Mesenchymal stem cell (in vitro differentiated cells and primary cell): ENCODE measurements at regions not wholly inside any gene's neighbourhood (a gene's known extent, or its start where the extent isn't known, plus 50 kb on each side); places are given as distances from the start of the nearest gene placed in this dataset.

ENCODE experiments used
- DNase-seq: peaks from one replicate; pipeline ENCODE4 v3.0.0-alpha.2; 2013
- H2AFZ ChIP-seq: one replicate; pipeline ENCODE4 v1.6.1; 2013; ENCODE audit warnings: low read depth, mild to moderate bottlenecking, control low read depth, inconsistent platforms, low read length, moderate library complexity
- H2AK5ac ChIP-seq: 2 replicates; pipeline ENCODE4 v1.6.1; 2013; ENCODE audit warnings: low read length, moderate library complexity, mild to moderate bottlenecking, inconsistent platforms; ENCODE audit not compliant: severe bottlenecking
- H2BK120ac ChIP-seq: one replicate; pipeline ENCODE4 v1.6.1; 2013; ENCODE audit warnings: low read depth, mild to moderate bottlenecking, inconsistent platforms, low read length, moderate library complexity
- H2BK12ac ChIP-seq, 2 experiments: one replicate each; pipeline ENCODE4 v1.6.1; 2013; ENCODE audit warnings: inconsistent platforms in 2 of 2, low read length in 2 of 2, mild to moderate bottlenecking in 2 of 2, moderate library complexity in 2 of 2, control low read depth in 1 of 2
- H2BK15ac ChIP-seq: one replicate; pipeline ENCODE4 v1.6.1; 2013; ENCODE audit warnings: mild to moderate bottlenecking, low read depth, inconsistent platforms; ENCODE audit not compliant: poor library complexity, severe bottlenecking
- H2BK5ac ChIP-seq: 2 replicates; pipeline ENCODE4 v1.6.1; 2013; ENCODE audit warnings: low read depth, mild to moderate bottlenecking, low read length, control low read depth, inconsistent platforms; ENCODE audit not compliant: poor library complexity, severe bottlenecking
- H3K14ac ChIP-seq, 2 experiments: one replicate each; pipeline ENCODE4 v1.6.1; 2013; ENCODE audit warnings: inconsistent platforms in 2 of 2, low read length in 2 of 2, control low read depth in 1 of 2, mild to moderate bottlenecking in 1 of 2, moderate library complexity in 1 of 2
- H3K18ac ChIP-seq, 2 experiments: one replicate each; pipeline ENCODE4 v1.6.1; 2013; ENCODE audit warnings: inconsistent platforms in 2 of 2, low read length in 2 of 2, control low read depth in 1 of 2, low read depth in 1 of 2, mild to moderate bottlenecking in 1 of 2
- H3K23ac ChIP-seq, 2 experiments: one replicate each; pipeline ENCODE4 v1.6.1; 2013; ENCODE audit warnings: inconsistent platforms in 2 of 2, low read length in 2 of 2, mild to moderate bottlenecking in 2 of 2, moderate library complexity in 2 of 2, control low read depth in 1 of 2
- H3K27ac ChIP-seq: 2 replicates; pipeline ENCODE4 v1.5.1; 2013; ENCODE audit warnings: mild to moderate bottlenecking, moderate library complexity, low read length, control low read depth, inconsistent platforms; ENCODE audit not compliant: poor library complexity, severe bottlenecking
- H3K27me3 ChIP-seq, 2 experiments: 2 replicates each; pipeline versions ENCODE4 v1.6.1 to v1.7.0; 2013; ENCODE audit warnings: low read length in 2 of 2, mild to moderate bottlenecking in 2 of 2, moderate library complexity in 2 of 2, control low read depth in 1 of 2, inconsistent platforms in 1 of 2; ENCODE audit not compliant: control insufficient read depth in 1 of 2, insufficient read depth in 1 of 2
- H3K36me3 ChIP-seq, 2 experiments: 2 replicates each; pipeline versions ENCODE4 v1.6.1 to v1.7.0; 2013; ENCODE audit warnings: low read length in 2 of 2, control low read depth in 1 of 2, inconsistent platforms in 1 of 2, low read depth in 1 of 2, mild to moderate bottlenecking in 1 of 2; ENCODE audit not compliant: insufficient read depth in 2 of 2, control insufficient read depth in 1 of 2
- H3K4ac ChIP-seq, 2 experiments: one replicate each; pipeline ENCODE4 v1.6.1; 2013; ENCODE audit warnings: inconsistent platforms in 2 of 2, low read length in 2 of 2, mild to moderate bottlenecking in 2 of 2, moderate library complexity in 2 of 2, control low read depth in 1 of 2, low read depth in 1 of 2
- H3K4me1 ChIP-seq: 2 replicates; pipeline ENCODE4 v1.6.1; 2013; ENCODE audit warnings: low read depth, low read length, control low read depth; ENCODE audit not compliant: control insufficient read depth, insufficient read depth
- H3K4me2 ChIP-seq: 2 replicates; pipeline ENCODE4 v1.6.1; 2013; ENCODE audit warnings: low read length, mild to moderate bottlenecking, inconsistent platforms; ENCODE audit not compliant: poor library complexity, severe bottlenecking
- H3K4me3 ChIP-seq, 2 experiments: 2 replicates each; pipeline versions ENCODE4 v1.5.1 to v1.7.0; 2013; ENCODE audit warnings: low read length in 2 of 2, mild to moderate bottlenecking in 2 of 2, control low read depth in 1 of 2, low read depth in 1 of 2; ENCODE audit not compliant: insufficient read depth in 1 of 2
- H3K79me1 ChIP-seq: replicated peaks from 2 replicates; pipeline ENCODE4 v1.6.1; 2013; ENCODE audit warnings: mild to moderate bottlenecking, control low read depth, low read length, inconsistent platforms; ENCODE audit not compliant: poor library complexity, severe bottlenecking
- H3K9ac ChIP-seq: 2 replicates; pipeline ENCODE4 v1.7.0; 2013; ENCODE audit warnings: mild to moderate bottlenecking, low read length, moderate library complexity
- H3K9me3 ChIP-seq: 2 replicates; pipeline ENCODE4 v1.7.0; 2013; ENCODE audit warnings: mild to moderate bottlenecking, low read length; ENCODE audit not compliant: control insufficient read depth
- H4K8ac ChIP-seq: one replicate; pipeline ENCODE4 v1.6.1; 2013; ENCODE audit warnings: inconsistent platforms, mild to moderate bottlenecking, low read length, moderate library complexity
- H4K91ac ChIP-seq: one replicate; pipeline ENCODE4 v1.6.1; 2013; ENCODE audit warnings: mild to moderate bottlenecking, low read length, inconsistent platforms
- WGBS: methylation state at CpG from one replicate; pipeline ENCODE4 v1.1.7; 2013; ENCODE audit warnings: mixed read lengths; 5-methylcytosine and 5-hydroxymethylcytosine counted together

DNA sequence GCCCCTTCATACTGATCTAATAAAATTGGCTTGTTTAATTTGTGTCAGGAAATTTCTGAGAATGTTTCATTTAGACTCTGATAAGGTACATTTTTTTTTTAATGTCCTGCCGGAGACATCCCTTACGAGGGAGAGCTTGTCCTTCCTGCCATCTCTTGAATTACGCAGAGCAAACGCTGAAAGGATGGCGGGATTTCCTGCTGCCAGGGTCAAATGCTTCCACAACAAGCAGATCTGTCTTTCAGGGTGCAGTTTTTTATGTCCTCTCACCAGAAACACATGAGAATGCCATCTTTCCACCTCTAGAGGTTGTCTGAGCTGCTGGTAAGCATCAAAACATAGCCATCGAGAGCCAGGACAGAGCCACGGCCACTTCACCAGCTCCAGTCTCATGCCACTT, 126.8 kb upstream of the ARHGAP5 start:
- H3K9me3 ChIP-seq = no peaks in the 10 kb centered on the region
- peak overlapping the region; percentile 94 for H4K91ac ChIP-seq
- H3K4me3 ChIP-seq = no peak overlapping the region
- H3K18ac ChIP-seq = peak overlapping the region; percentile 73 to 95
- peak overlapping the region; percentile 52 for H2BK120ac ChIP-seq
- H3K23ac ChIP-seq = no peak overlapping the region
- no peak overlapping the region for H2AFZ ChIP-seq
- H3K27me3 ChIP-seq = no peaks in the 10 kb centered on the region
- H3K27ac ChIP-seq = no peak overlapping the region
- no peak for DNase-seq
- no peak overlapping the region for H3K9ac ChIP-seq
- no peak overlapping the region for H3K14ac ChIP-seq
- no peaks in the 10 kb centered on the region for H3K36me3 ChIP-seq
- H3K4me1 ChIP-seq = peaks cover 2% of the 10 kb centered on the region
- H4K8ac ChIP-seq = peak overlapping the region; percentile 53
- H3K4ac ChIP-seq = peak overlapping the region; percentile 57 to 91
- H3K79me1 ChIP-seq = no peaks in the 10 kb centered on the region
- no peak overlapping the region for H2AK5ac ChIP-seq
- 48% methylated on average over 7 of the region's 7 CpGs for WGBS
- peak overlapping the region; percentile 90 to 96 for H2BK12ac ChIP-seq
- H2BK5ac ChIP-seq = no peak overlapping the region
- H2BK15ac ChIP-seq = peak overlapping the region; percentile 33
- H3K4me2 ChIP-seq = no peak overlapping the region

DNA sequence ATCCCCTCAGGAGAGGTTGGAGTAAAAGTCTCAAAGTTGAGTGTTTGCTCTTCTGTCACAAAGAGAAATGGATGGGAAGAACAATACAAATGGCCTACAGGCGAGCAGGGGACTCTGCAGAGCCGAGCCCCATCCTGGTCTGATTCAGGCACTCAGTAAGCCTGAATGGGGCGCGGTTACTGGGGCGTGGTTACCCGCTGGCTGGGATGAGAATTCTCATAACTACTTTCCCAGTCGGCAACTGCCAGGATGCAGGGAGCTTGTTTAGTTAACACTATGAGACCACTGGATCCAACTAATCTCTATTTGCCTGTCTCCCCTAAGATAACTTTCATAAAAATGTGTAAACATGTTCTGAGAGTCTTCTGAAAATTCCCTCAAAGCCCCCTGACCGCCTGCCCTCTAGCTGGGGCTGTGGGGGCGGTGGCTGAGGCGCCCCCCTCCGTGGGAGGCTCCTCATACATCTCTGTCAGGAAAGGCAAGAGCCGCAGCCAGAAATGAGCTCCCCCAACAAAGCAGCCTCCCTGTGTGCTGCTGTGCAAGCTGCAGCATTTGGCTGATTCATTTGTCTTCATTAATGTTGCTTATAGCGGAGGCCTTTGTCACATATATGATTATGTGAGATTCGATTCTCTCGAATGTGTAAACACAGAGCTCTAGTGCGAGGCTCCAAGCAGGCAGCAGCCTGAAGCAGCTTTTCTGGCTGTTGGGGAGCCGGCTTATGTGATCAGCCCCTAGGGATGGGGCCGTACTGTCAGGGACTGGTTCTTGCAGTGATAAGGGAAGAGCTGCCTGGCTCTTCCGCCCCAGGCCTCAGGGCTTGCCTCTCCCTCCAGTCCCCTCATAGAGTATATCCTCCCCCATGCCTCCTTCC, 126.1 kb upstream of the ARHGAP5 start:
- Histone ChIP-seq H4K8ac (peak overlapping the region; percentile 84), H3K9me3 (no peaks in the 10 kb centered on the region), H3K27ac (no peak overlapping the region)

DNA sequence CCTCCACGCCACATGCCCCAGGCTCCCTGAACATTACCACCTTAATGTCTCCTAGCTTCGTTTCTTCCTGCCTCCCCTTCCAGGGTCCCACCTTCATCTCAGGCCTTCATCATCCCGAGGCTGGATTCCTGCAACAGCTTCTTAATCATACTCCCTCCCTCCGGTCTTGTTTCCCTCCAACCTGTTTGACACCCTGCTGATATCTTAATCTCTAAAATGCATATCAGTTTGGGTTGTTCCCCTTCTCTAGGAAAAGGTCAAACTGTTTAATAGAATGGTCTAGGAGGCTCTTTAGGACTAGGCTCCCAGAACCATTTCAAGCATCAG, 125.5 kb upstream of the ARHGAP5 start:
- H3K27me3 ChIP-seq = no peaks in the 10 kb centered on the region
- peak overlapping the region; percentile 81 to 93 for H3K18ac ChIP-seq
- peak overlapping the region; percentile 73 to 87 for H2BK12ac ChIP-seq
- no peaks in the 10 kb centered on the region for H3K79me1 ChIP-seq
- no peak for DNase-seq
- H2AFZ ChIP-seq = no peak overlapping the region
- no peaks in the 10 kb centered on the region for H3K9me3 ChIP-seq
- H3K4me1 ChIP-seq = peaks cover 2% of the 10 kb centered on the region
- H3K4me3 ChIP-seq = no peak overlapping the region
- no peak overlapping the region for H2AK5ac ChIP-seq
- no peak overlapping the region for H2BK5ac ChIP-seq
- 72% methylated on average over 4 of the region's 4 CpGs for WGBS
- no peak overlapping the region for H2BK120ac ChIP-seq
- no peak overlapping the region for H3K4me2 ChIP-seq
- H4K8ac ChIP-seq = peak overlapping the region; percentile 83
- H3K23ac ChIP-seq = no peak overlapping the region
- H3K4ac ChIP-seq = peak overlapping the region; percentile 29 to 58
- H4K91ac ChIP-seq = peak overlapping the region; percentile 95
- H3K9ac ChIP-seq = no peak overlapping the region
- H3K14ac ChIP-seq = peak overlapping the region in 1 of 2 experiments; percentile 45
- no peaks in the 10 kb centered on the region for H3K36me3 ChIP-seq
- no peak overlapping the region for H3K27ac ChIP-seq
- no peak overlapping the region for H2BK15ac ChIP-seq

More for the DNA sequence above, 126.1 kb upstream of the ARHGAP5 start:
- 15% methylated on average over 17 of the region's 19 CpGs for WGBS
- Histone ChIP-seq H2AFZ (no peak overlapping the region), H3K4me1 (peaks cover 2% of the 10 kb centered on the region), H2AK5ac (peak overlapping the region; percentile 61), H2BK15ac (peak overlapping the region; percentile 74), H3K9ac (no peak overlapping the region), H4K91ac (peak overlapping the region; percentile 95), H3K79me1 (no peaks in the 10 kb centered on the region), H3K14ac (peak overlapping the region in 1 of 2 experiments; percentile 45), H2BK5ac (no peak overlapping the region), H2BK120ac (no peak overlapping the region), H3K4me3 (no peak overlapping the region), H3K4ac (peak overlapping the region; percentile 58 to 91), H3K27me3 (no peaks in the 10 kb centered on the region), H3K36me3 (no peaks in the 10 kb centered on the region), H3K4me2 (no peak overlapping the region), H3K23ac (peak overlapping the region in 1 of 2 experiments; percentile 46), H2BK12ac (peak overlapping the region; percentile 73 to 87), H3K18ac (peak overlapping the region; percentile 81 to 95)
- peak; percentile 81 for DNase-seq

DNA sequence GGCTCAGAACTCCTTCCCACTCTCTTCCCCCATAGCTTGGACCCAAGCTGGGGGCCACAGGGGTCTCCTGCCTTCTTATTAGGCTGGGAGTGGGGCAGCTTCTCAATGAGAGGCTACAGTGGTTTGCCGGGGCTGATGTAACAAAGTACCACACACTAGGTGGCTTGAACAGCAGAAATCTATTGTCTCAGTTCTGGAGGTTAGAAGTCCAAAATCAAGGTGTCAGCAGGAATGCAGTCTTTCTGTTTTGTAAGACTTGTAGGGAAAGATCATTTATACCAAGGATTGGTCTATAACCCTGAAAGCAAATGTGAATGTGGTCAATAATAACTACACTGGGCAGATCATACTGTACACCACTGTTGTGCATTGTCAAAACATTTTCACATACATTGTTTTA, 124.5 kb upstream of the ARHGAP5 start:
- Histone ChIP-seq H3K36me3 (no peaks in the 10 kb centered on the region), H3K23ac (no peak overlapping the region), H2BK12ac (peak overlapping the region in 1 of 2 experiments; percentile 34), H2BK120ac (no peak overlapping the region), H2AFZ (no peak overlapping the region), H3K4me1 (peaks cover 2% of the 10 kb centered on the region), H2BK15ac (no peak overlapping the region), H4K8ac (no peak overlapping the region), H4K91ac (no peak overlapping the region), H3K4me2 (no peak overlapping the region), H3K18ac (no peak overlapping the region), H3K4ac (peak overlapping the region in 1 of 2 experiments; percentile 2), H3K79me1 (no peaks in the 10 kb centered on the region), H3K14ac (no peak overlapping the region), H3K27me3 (peaks cover 0 to 4% of the 10 kb centered on the region in 2 experiments), H3K9me3 (no peaks in the 10 kb centered on the region), H2BK5ac (no peak overlapping the region), H3K9ac (no peak overlapping the region), H3K4me3 (no peak overlapping the region), H3K27ac (no peak overlapping the region), H2AK5ac (no peak overlapping the region)
- 100% methylated on average over 1 of the region's 1 CpG for WGBS
- DNase-seq = no peak
